Activated CD8-positive, alpha-beta memory T cell treated with anti-CD3 and anti-CD28 coated beads for 1 hour (primary cell): ENCODE measurements at regions not wholly inside any gene's neighbourhood (a gene's known extent, or its start where the extent isn't known, plus 50 kb on each side); places are given as distances from the start of the nearest gene placed in this dataset.

ENCODE experiments used
- DNase-seq, 2 donors: peaks; one replicate each; pipeline ENCODE4 v3.0.0-alpha.2; 2020; ENCODE audit warnings: low read depth in 1 of 2; ENCODE audit errors: extremely low read depth in 1 of 2

GRCh38 chr21:35416866-35417489 lies 367.9 kb upstream of the RUNX1 start:
- no peak for DNase-seq

- DNase-seq: no peak
Measured at GRCh38 chr21:35414507-35415139, 365.5 kb upstream of the RUNX1 start.

GRCh38 chr21:35414056-35414455 lies 365.0 kb upstream of the RUNX1 start:
- no peak for DNase-seq

GRCh38 chr21:35412231-35412630 lies 363.1 kb upstream of the RUNX1 start:
- DNase-seq: no peak

GRCh38 chr21:35411434-35411833 lies 362.3 kb upstream of the RUNX1 start:
- DNase-seq: no peak

GRCh38 chr21:35410656-35411055 lies 361.6 kb upstream of the RUNX1 start:
- no peak for DNase-seq

- DNase-seq: no peak
Measured at GRCh38 chr21:35410123-35410522, 361.0 kb upstream of the RUNX1 start.

- DNase-seq: no peak
Measured at GRCh38 chr21:35408401-35408800, 359.3 kb upstream of the RUNX1 start.

GRCh38 chr21:35406635-35407034 lies 357.5 kb upstream of the RUNX1 start:
- DNase-seq: no peak

GRCh38 chr21:35405981-35406380 lies 356.9 kb upstream of the RUNX1 start:
- DNase-seq: no peak

GRCh38 chr21:35404247-35404646 lies 355.1 kb upstream of the RUNX1 start:
- DNase-seq: no peak

GRCh38 chr21:35402061-35402460 lies 353.0 kb upstream of the RUNX1 start:
- DNase-seq: no peak

- DNase-seq: no peak
Measured at GRCh38 chr21:35401476-35401875, 352.4 kb upstream of the RUNX1 start.

- no peak for DNase-seq
Measured at GRCh38 chr21:35400233-35400939, 351.3 kb upstream of the RUNX1 start.

- no peak for DNase-seq
Measured at GRCh38 chr21:35399706-35400105, 350.6 kb upstream of the RUNX1 start.

- no peak for DNase-seq
Measured at GRCh38 chr21:35399002-35399530, 350.0 kb upstream of the RUNX1 start.

GRCh38 chr21:35398346-35398982 lies 349.4 kb upstream of the RUNX1 start:
- no peak for DNase-seq

GRCh38 chr21:35397781-35398180 lies 348.7 kb upstream of the RUNX1 start:
- DNase-seq: no peak

GRCh38 chr21:35396655-35397054 lies 347.6 kb upstream of the RUNX1 start:
- DNase-seq: no peak

- DNase-seq: no peak
Measured at GRCh38 chr21:35395728-35396127, 346.6 kb upstream of the RUNX1 start.

- DNase-seq: no peak
Measured at GRCh38 chr21:35394634-35395369, 345.7 kb upstream of the RUNX1 start.
